Lung (tissue), 11 donors: ENCODE measurements at regions not wholly inside any gene's neighbourhood (a gene's known extent, or its start where the extent isn't known, plus 50 kb on each side); places are given as distances from the start of the nearest gene placed in this dataset.
"Not testable (repeated sequence)": the region's sequence is repeated elsewhere in the genome, so short reads cannot be mapped to it uniquely, and the experiment has no call there.

Source experiments
- ATAC-seq: fragments of 200-7000 bp; cut with Tn5 transposase; one replicate; pipeline ENCODE4 v1.9.1; 2020; ENCODE audit warnings: moderate number of reproducible peaks; ENCODE audit not compliant: insufficient read depth, low FRiP score
- DNase-seq, 3 donors: peaks; one replicate each; pipeline ENCODE4 v3.0.0-alpha.2; 2013 to 2017
- H3K27ac ChIP-seq, 2 donors: one replicate each; pipeline ENCODE4 v1.5.1; 2013; ENCODE audit warnings: mild to moderate bottlenecking in 2 of 2, moderate library complexity in 2 of 2, control low read depth in 1 of 2, inconsistent platforms in 1 of 2, low read depth in 1 of 2, low read length in 1 of 2
- H3K27me3 ChIP-seq, 3 donors: one replicate each; pipeline ENCODE4 v1.5.1; 2013; ENCODE audit warnings: low read length in 2 of 3; ENCODE audit not compliant: control insufficient read depth in 3 of 3, insufficient read depth in 3 of 3
- H3K36me3 ChIP-seq, 4 donors: one replicate each; pipeline ENCODE4 v1.5.1; 2013; ENCODE audit warnings: low read length in 4 of 4, mild to moderate bottlenecking in 1 of 4, moderate library complexity in 1 of 4; ENCODE audit not compliant: control insufficient read depth in 4 of 4, insufficient read depth in 4 of 4
- H3K4me1 ChIP-seq, 5 donors: one replicate each; pipeline ENCODE4 v1.5.1; 2013; ENCODE audit warnings: low read length in 5 of 5, mild to moderate bottlenecking in 2 of 5, moderate library complexity in 1 of 5; ENCODE audit not compliant: control insufficient read depth in 5 of 5, insufficient read depth in 5 of 5
- H3K4me3 ChIP-seq: one replicate; pipeline ENCODE4 v1.5.1; 2013; ENCODE audit warnings: mild to moderate bottlenecking, control low read depth, moderate library complexity
- H3K9ac ChIP-seq, 2 donors: one replicate each; pipeline ENCODE4 v1.5.1; 2013; ENCODE audit warnings: low read length in 2 of 2, control low read depth in 1 of 2; ENCODE audit not compliant: insufficient read depth in 1 of 2
- H3K9me3 ChIP-seq, 4 donors: one replicate each; pipeline ENCODE4 v1.5.1; 2013; ENCODE audit warnings: low read length in 3 of 4, mild to moderate bottlenecking in 1 of 4, moderate library complexity in 1 of 4; ENCODE audit not compliant: control insufficient read depth in 4 of 4, insufficient read depth in 3 of 4
- CTCF ChIP-seq: IDR thresholded peaks from 2 replicates; pipeline ENCODE4 v1.5.1; 2012; ENCODE audit warnings: mild to moderate bottlenecking; ENCODE audit errors: control extremely low read depth, extremely low read depth
- WGBS, 2 donors: extraction: QIAGEN DNeasy Blood & Tissue Kit; methylation state at CpG; one replicate each; pipeline ENCODE4 v1.1.7; 2013; 5-methylcytosine and 5-hydroxymethylcytosine counted together
- donor health status: control.
- donor health status: control.
- donor health status: Bipolar disorder and iron deficiency.
- donor health status: healthy.
- donor health status: DM: yes; HTN: yes; CAD: no.

DNA sequence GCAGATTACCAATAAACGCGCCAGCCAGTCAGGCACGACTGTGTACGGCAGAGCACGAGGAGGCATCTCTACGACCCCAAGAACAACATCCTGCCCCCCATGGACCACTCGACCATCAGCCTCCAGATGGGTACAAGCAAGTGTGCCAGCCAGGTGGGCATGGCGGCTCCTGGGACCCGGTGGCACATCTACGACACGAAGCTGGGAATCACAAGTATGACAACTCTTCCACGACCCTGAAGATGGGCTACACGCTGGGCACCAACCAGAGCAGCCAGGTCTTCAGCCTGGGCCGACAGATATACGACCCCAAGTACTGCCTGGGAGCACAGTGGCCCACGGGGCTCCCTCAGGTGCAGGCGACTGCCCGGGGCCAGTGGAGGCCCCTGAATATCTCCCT is 217.6 kb downstream of the POTED start:
- H3K27me3 ChIP-seq: no peaks in the 10 kb centered on the region
- no peaks in the 10 kb centered on the region for H3K36me3 ChIP-seq
- 86 to 87% methylated on average over 15 to 18 of the region's 18 CpGs for WGBS, 2 donors
- no peak overlapping the region for H3K4me3 ChIP-seq
- ATAC-seq (no peak), DNase-seq (no peak)
- no peak overlapping the region for H3K9ac ChIP-seq
- no peak overlapping the region for H3K27ac ChIP-seq
- TF ChIP-seq CTCF: no peak
- no peaks in the 10 kb centered on the region for H3K4me1 ChIP-seq
- H3K9me3 ChIP-seq: peaks cover 0 to 4% (median 0%) of the 10 kb centered on the region in 4 donors

DNA sequence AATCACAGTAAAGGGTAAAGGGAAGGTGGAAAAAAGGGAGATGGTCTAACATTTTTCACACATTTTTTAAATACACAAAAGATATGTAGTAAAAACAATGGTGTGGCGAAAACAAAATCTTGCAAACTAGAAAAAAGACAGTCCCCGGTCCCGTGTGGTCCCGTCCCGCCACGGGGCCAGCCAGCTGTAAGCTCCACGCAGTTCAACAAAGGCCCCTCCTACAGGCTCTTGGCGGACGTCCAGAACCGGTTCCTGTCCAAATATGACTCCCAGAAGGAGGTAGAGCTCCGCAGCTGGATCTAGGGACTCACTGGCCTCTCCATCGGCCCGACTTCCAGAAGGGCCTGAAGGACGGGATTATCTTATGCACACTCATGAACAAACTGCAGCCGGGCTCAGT is 216.9 kb downstream of the POTED start:
- H3K4me1 ChIP-seq, H3K9me3 ChIP-seq, H3K9ac ChIP-seq, H3K27me3 ChIP-seq, H3K36me3 ChIP-seq, H3K27ac ChIP-seq, ATAC-seq, DNase-seq, H3K4me3 ChIP-seq: not testable (repeated sequence)
- 89 to 91% methylated on average over 15 of the region's 15 CpGs for WGBS, 2 donors

DNA sequence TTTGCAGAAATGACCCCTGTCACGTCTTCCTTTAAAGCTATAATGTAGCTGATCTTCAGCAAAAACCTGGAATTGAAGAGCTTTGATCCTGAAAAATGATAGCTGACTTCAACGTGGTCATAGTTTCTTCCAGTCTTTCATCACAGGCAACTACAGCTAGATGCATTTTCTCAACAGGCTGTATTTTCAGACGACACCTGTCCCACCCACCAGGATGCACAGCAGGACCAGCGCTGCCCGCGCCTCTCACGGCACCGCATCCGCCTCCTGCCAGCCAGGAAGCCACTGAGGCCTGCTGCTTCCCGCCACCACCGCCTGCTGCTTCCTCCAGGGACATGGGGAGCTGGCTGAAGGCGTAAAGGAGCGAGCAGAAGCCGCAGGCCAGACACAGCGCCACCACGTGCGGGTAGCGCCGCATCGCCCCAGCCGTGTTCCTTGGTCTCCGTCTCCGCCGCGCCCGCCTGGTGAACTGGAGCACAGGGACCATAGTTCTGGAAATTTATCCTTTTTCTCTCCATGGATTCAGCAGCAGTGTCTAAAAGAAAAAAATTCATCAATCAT is 215.7 kb downstream of the POTED start:
- not testable (repeated sequence) for H3K36me3 ChIP-seq, H3K27me3 ChIP-seq, H3K9ac ChIP-seq, H3K9me3 ChIP-seq, H3K4me3 ChIP-seq, ATAC-seq, H3K4me1 ChIP-seq, DNase-seq, H3K27ac ChIP-seq
- WGBS, 2 donors: 41% methylated on average over 8 to 9 of the region's 26 CpGs

- H3K27me3 ChIP-seq, H3K9ac ChIP-seq, DNase-seq, H3K4me3 ChIP-seq, H3K36me3 ChIP-seq, ATAC-seq, H3K27ac ChIP-seq, H3K9me3 ChIP-seq, H3K4me1 ChIP-seq: not testable (repeated sequence)
- 55 to 67% methylated on average over 4 of the region's 4 CpGs for WGBS, 2 donors
Measured at GRCh38 chr21:13820286-13820685, 210.7 kb downstream of the POTED start.

GRCh38 chr21:13812191-13812590 is 202.6 kb downstream of the POTED start:
- not testable (repeated sequence) for H3K9me3 ChIP-seq, DNase-seq, ATAC-seq, H3K36me3 ChIP-seq, H3K4me3 ChIP-seq, H3K27ac ChIP-seq, H3K27me3 ChIP-seq, H3K4me1 ChIP-seq, H3K9ac ChIP-seq
- 62 to 64% methylated on average over 2 of the region's 2 CpGs for WGBS, 2 donors

DNA sequence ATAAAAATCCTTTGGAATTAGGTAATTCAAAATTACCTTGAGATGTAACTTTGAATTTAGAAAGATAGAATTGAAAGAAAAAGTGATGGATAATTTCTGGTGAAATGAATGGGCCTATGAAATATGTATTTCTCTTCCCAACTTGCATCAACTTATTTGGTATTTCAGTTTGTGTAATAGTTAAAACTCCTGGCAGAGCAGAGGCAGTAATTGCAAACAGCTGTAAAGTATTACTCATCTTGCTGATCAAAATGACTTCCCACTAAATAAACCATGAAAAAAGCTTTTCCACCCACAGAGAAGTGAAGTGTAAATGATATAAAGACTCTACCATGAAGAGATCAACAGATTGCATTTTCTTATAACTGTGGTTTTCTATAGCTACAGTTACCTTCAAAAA is 201.0 kb downstream of the POTED start:
- not testable (repeated sequence) for H3K9me3 ChIP-seq, H3K4me1 ChIP-seq, H3K27me3 ChIP-seq, H3K27ac ChIP-seq, H3K36me3 ChIP-seq, H3K9ac ChIP-seq, ATAC-seq, H3K4me3 ChIP-seq, DNase-seq

DNA sequence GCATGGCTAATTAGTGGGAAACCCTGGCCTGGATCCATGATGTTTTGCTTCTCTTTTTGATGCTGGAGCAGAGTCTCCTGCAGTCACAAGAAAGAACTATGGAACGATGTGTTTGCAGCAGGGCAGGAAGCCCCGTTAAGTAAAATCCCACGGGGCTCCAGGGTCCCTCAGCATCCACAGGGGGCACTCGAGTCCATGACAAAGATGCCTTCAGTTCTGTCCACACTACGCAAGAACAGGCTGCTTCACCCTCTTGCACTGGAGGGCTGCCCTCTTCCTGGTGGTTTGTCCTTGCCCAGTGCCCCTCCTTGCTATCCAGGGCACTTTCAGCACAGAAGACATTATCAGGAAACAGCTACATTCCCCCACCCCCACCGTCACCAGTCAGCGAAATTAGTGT is 196.9 kb downstream of the POTED start:
- not testable (repeated sequence) for ATAC-seq, H3K36me3 ChIP-seq, H3K9me3 ChIP-seq, H3K4me1 ChIP-seq, H3K9ac ChIP-seq, DNase-seq, H3K27me3 ChIP-seq, H3K27ac ChIP-seq, H3K4me3 ChIP-seq
- WGBS, 2 donors: 57 to 79% methylated on average over 6 of the region's 7 CpGs

- not testable (repeated sequence) for H3K9ac ChIP-seq, H3K27ac ChIP-seq, H3K36me3 ChIP-seq, H3K4me3 ChIP-seq, H3K27me3 ChIP-seq, H3K4me1 ChIP-seq, ATAC-seq, H3K9me3 ChIP-seq, DNase-seq
- WGBS, 2 donors: 83% methylated on average over 7 of the region's 7 CpGs
Measured at GRCh38 chr21:13802757-13803156, 193.2 kb downstream of the POTED start.
